ENCODE measurements at regions not wholly inside any gene's neighbourhood (a gene's known extent, or its start where the extent isn't known, plus 50 kb on each side); places are given as distances from the start of the nearest gene placed in this dataset.

DNA sequence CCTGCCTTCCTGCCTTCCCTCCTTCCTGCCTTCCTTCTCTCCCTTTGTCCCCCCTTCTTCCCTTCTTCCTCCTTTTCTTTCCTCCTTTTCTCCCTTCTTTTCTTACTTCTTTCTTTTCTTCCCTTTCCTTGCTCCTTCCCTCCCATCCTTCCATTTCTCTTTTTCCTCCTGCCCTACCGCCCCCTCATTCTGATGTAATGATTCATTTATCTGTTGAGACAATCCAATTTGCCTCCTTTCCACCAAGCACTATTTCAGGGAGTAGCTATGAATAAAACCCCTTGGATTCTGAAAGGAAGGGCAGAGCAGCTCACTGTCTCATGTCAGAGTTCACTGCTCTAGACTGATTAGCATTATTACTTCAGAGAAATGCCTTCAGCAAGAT, 462.6 kb downstream of the PDCD6IP start:
- Histone ChIP-seq H3K4me1 (ENCODE audit: control insufficient read depth, insufficient read depth, low read length) (no peaks in the 10 kb centered on the region), H3K36me3 (ENCODE audit: control insufficient read depth in 2 of 2, insufficient read depth in 2 of 2, low read length in 1 of 2) (no peaks in the 10 kb centered on the region)
- no peak for FAIRE-seq

More for the DNA sequence above, 462.6 kb downstream of the PDCD6IP start:
- H3K79me2 ChIP-seq (ENCODE audit: control insufficient read depth, insufficient read depth, low read length): no peaks in the 10 kb centered on the region
- POLR2A ChIA-PET: no interaction called here
- no peaks in the 10 kb centered on the region for H3K9me3 ChIP-seq (replicated peaks; ENCODE audit: control insufficient read depth, insufficient read depth, low read length)
- no peak overlapping the region for H3K4me2 ChIP-seq (ENCODE audit: control insufficient read depth, insufficient read depth)
- SMC1A ChIA-PET (ENCODE audit: uncharacterized antibody, unreplicated experiment): interaction anchor here (0.6 to 3.2 kb wide), 26 partner anchors 10 to 1663 kb away, joined by 3 to 65 read pairs (median 4); no protein-coding TSS in a partner anchor
- no peaks in the 10 kb centered on the region for H3K27me3 ChIP-seq (replicated peaks in 1 of 2; ENCODE audit: control insufficient read depth in 2 of 2, insufficient read depth in 2 of 2, low read length in 1 of 2)
- CTCF ChIA-PET: interaction anchor here (0.8 to 6.3 kb wide), 23 partner anchors 11 to 1648 kb away, joined by 3 to 106 read pairs (median 5); no protein-coding TSS in a partner anchor
- no peak overlapping the region for H3K27ac ChIP-seq (ENCODE audit: control insufficient read depth, insufficient read depth)
- RAD21 ChIA-PET (ENCODE audit: unreplicated experiment): interaction anchor here (0.6 to 2.8 kb wide), 19 partner anchors 9 to 425 kb away, joined by 3 to 65 read pairs (median 4); no protein-coding TSS in a partner anchor
- no peak overlapping the region for H3K9ac ChIP-seq (ENCODE audit: control insufficient read depth, insufficient read depth, low read length)
- TF ChIP-seq ZNF384 (IDR thresholded peaks at IDR 0.05; ENCODE audit: borderline replicate concordance, low read depth, low read length) (no peak), NBN (IDR thresholded peaks at IDR 0.05) (peak; percentile 70), STAT1 (conservative IDR thresholded peaks at IDR 0.05) (no peak), IKZF2 (IDR thresholded peaks at IDR 0.05) (peak; percentile 29 to 42; a peak in 2 of 4 replicates), HDGF (IDR thresholded peaks at IDR 0.05) (peak; percentile 87; the same call in 1 of the 2 replicates), IKZF1 (conservative IDR thresholded peaks at IDR 0.05) (0 out of 2 replicates have a peak, but pooled peaks have one; percentile 6), RAD51 (IDR thresholded peaks at IDR 0.05) (no peak)
- TF ChIP-seq, protein P1, sequence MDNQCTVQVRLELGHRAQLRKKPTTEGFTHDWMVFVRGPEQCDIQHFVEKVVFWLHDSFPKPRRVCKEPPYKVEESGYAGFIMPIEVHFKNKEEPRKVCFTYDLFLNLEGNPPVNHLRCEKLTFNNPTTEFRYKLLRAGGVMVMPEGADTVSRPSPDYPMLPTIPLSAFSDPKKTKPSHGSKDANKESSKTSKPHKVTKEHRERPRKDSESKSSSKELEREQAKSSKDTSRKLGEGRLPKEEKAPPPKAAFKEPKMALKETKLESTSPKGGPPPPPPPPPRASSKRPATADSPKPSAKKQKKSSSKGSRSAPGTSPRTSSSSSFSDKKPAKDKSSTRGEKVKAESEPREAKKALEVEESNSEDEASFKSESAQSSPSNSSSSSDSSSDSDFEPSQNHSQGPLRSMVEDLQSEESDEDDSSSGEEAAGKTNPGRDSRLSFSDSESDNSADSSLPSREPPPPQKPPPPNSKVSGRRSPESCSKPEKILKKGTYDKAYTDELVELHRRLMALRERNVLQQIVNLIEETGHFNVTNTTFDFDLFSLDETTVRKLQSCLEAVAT (IDR thresholded peaks at IDR 0.05): peak; percentile 40; the same call in 1 of the 2 replicates
- TF ChIP-seq, protein P2, sequence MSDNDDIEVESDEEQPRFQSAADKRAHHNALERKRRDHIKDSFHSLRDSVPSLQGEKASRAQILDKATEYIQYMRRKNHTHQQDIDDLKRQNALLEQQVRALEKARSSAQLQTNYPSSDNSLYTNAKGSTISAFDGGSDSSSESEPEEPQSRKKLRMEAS (IDR thresholded peaks at IDR 0.05; ENCODE audit: low read depth, low read length): 0 out of 2 replicates have a peak, but pooled peaks have one; percentile 24
- 0% methylated on average over 1 of the region's 1 CpG for WGBS (ENCODE audit: insufficient coverage, insufficient replicate concordance, low lambda C conversion rate, missing lambda C conversion rate)
- ATAC-seq: no peak
- intact Hi-C loops (cut with micrococcal nuclease; ENCODE audit: unreplicated experiment) (no loop called here), in situ Hi-C loops (cut with MboI) (no loop called here)
- DNase-seq (ENCODE audit: low read depth, low spot score): no peak
- H3K4me3 ChIP-seq: no peak overlapping the region
- H4K20me1 ChIP-seq (ENCODE audit: control insufficient read depth, insufficient read depth): no peaks in the 10 kb centered on the region
- no TSS peak for BruUV-seq (replicated peaks)
- H2AFZ ChIP-seq (ENCODE audit: control insufficient read depth, low read depth, low read length): no peak overlapping the region
